Neural cell (in vitro differentiated cells): ENCODE measurements at regions not wholly inside any gene's neighbourhood (a gene's known extent, or its start where the extent isn't known, plus 50 kb on each side); places are given as distances from the start of the nearest gene placed in this dataset.

ENCODE experiments used
- H2AFZ ChIP-seq: fragments of 200-600, 300-800 bp; sonication (generic), shearing (Covaris generic); 2 replicates; pipeline ENCODE4 v1.6.0; 2014; ENCODE audit warnings: low read depth, mild to moderate bottlenecking, antibody characterized with exemption, low read length, moderate library complexity
- H3F3A ChIP-seq: fragments of 200-600 bp; shearing (Covaris generic); 2 replicates; pipeline ENCODE4 v1.6.1; 2016; ENCODE audit warnings: mild to moderate bottlenecking, moderate library complexity, mixed read lengths, antibody characterized with exemption, low read length; ENCODE audit not compliant: insufficient read depth, poor library complexity, severe bottlenecking
- H3K27ac ChIP-seq: fragments of 200-600, 300-800 bp; sonication (generic), shearing (Covaris generic); 2 replicates; pipeline ENCODE4 v1.5.1; 2014; ENCODE audit warnings: mild to moderate bottlenecking, low read length, moderate library complexity
- H3K27me3 ChIP-seq: fragments of 300-800, 200-600 bp; sonication (generic), shearing (Covaris generic); 2 replicates; pipeline ENCODE4 v1.6.0; 2014; ENCODE audit warnings: mild to moderate bottlenecking, low read depth, low read length, moderate library complexity; ENCODE audit not compliant: insufficient read depth
- H3K36me3 ChIP-seq: fragments of 300-800, 200-600 bp; sonication (generic), shearing (Covaris generic); 2 replicates; pipeline ENCODE4 v1.5.1; 2014; ENCODE audit warnings: mild to moderate bottlenecking, antibody characterized with exemption, low read length, moderate library complexity; ENCODE audit not compliant: insufficient read depth
- H3K4me2 ChIP-seq: fragments of 300-800, 200-600 bp; sonication (generic), shearing (Covaris generic); 2 replicates; pipeline ENCODE4 v1.6.0; 2014; ENCODE audit warnings: mild to moderate bottlenecking, low read length
- H3K4me3 ChIP-seq: fragments of 300-800, 200-600 bp; sonication (generic), shearing (Covaris generic); 2 replicates; pipeline ENCODE4 v1.5.1; 2014; ENCODE audit warnings: mild to moderate bottlenecking, low read length, moderate library complexity
- H3K79me2 ChIP-seq: fragments of 200-600 bp; shearing (Covaris generic); replicated peaks from 2 replicates; pipeline ENCODE4 v1.6.0; 2014; ENCODE audit warnings: mild to moderate bottlenecking, low read length, moderate library complexity; ENCODE audit not compliant: insufficient read depth
- H3K9ac ChIP-seq: fragments of 300-800, 200-600 bp; sonication (generic), shearing (Covaris generic); 2 replicates; pipeline ENCODE4 v1.6.1; 2016; ENCODE audit warnings: mild to moderate bottlenecking, low read length, mixed read lengths
- H3K9me2 ChIP-seq: fragments of 200-600 bp; shearing (Covaris generic); 2 replicates; pipeline ENCODE4 v1.6.1; 2016; ENCODE audit warnings: mild to moderate bottlenecking, low read length, mixed read lengths; ENCODE audit not compliant: insufficient read depth
- H3K9me3 ChIP-seq: fragments of 200-600, 300-800 bp; sonication (generic), shearing (Covaris generic); 2 replicates; pipeline ENCODE4 v1.6.1; 2016; ENCODE audit warnings: mild to moderate bottlenecking, mixed run types, low read length, moderate library complexity, mixed read lengths
- H4K20me1 ChIP-seq: fragments of 200-600 bp; shearing (Covaris generic); 2 replicates; pipeline ENCODE4 v1.6.1; 2016; ENCODE audit warnings: mild to moderate bottlenecking, mixed run types; ENCODE audit not compliant: insufficient read depth
- EP300 ChIP-seq: fragments of 450-650 bp; conservative IDR thresholded peaks from 2 replicates; pipeline ENCODE4 v1.6.1; 2014; ENCODE audit warnings: antibody characterized with exemption, mild to moderate bottlenecking, moderate library complexity; ENCODE audit not compliant: poor library complexity, severe bottlenecking
- EZH2 ChIP-seq: fragments of 200-600, 300-800 bp; shearing (Covaris generic), sonication (generic); IDR thresholded peaks from 2 replicates; pipeline ENCODE4 v1.6.1; 2014; ENCODE audit warnings: antibody characterized with exemption, low read length, borderline replicate concordance, mild to moderate bottlenecking; ENCODE audit not compliant: insufficient read depth, poor library complexity, severe bottlenecking
- MXI1 ChIP-seq: fragments of 450-650 bp; conservative IDR thresholded peaks from 2 replicates; pipeline ENCODE4 v1.6.1; 2014; ENCODE audit warnings: antibody characterized with exemption, mild to moderate bottlenecking; ENCODE audit not compliant: poor library complexity, severe bottlenecking
- POLR2AphosphoS5 ChIP-seq: IDR thresholded peaks from 2 replicates; pipeline ENCODE4 v1.6.1; 2012
- RAD21 ChIP-seq: fragments of 450-650 bp; conservative IDR thresholded peaks from 2 replicates; pipeline ENCODE4 v1.6.1; 2014; ENCODE audit warnings: antibody characterized with exemption, mild to moderate bottlenecking, moderate library complexity
- SMC3 ChIP-seq: fragments of 450-650 bp; conservative IDR thresholded peaks from 2 replicates; pipeline ENCODE4 v1.6.1; 2014; ENCODE audit warnings: antibody characterized with exemption, mild to moderate bottlenecking, moderate library complexity; ENCODE audit not compliant: poor library complexity
- TAF1 ChIP-seq: IDR thresholded peaks from 2 replicates; pipeline ENCODE4 v1.6.1; 2012; ENCODE audit warnings: low read depth
- TF ChIP-seq, protein P1 (sequence below): fragments of 450-650 bp; IDR thresholded peaks from 2 replicates; pipeline ENCODE4 v1.5.1; 2014; ENCODE audit warnings: antibody characterized with exemption, mild to moderate bottlenecking, moderate library complexity; ENCODE audit not compliant: poor library complexity, severe bottlenecking
- TF ChIP-seq, protein P2 (sequence below): IDR thresholded peaks from 2 replicates; pipeline ENCODE4 v1.6.1; 2012; ENCODE audit warnings: borderline replicate concordance

DNA sequence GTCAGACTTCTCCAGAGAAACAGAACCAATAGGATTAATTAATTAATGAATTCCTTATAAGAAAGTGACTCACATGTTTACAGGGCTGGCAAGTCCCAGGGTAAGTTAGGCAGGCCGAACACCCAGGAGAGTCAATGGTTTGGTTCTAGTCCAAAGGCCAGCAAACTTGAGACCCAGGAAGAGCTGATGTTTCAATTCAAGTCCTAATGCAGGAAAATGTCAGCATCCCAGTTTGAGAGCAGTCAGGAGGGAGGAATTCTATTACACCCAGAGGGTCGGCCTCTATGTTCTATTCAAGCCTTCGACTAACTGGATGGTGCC lies 466.0 kb downstream of the INSC start:
- Histone ChIP-seq H3K27me3 (no peaks in the 10 kb centered on the region), H2AFZ (no peak overlapping the region), H4K20me1 (no peaks in the 10 kb centered on the region), H3K9ac (no peak overlapping the region), H3K9me3 (no peaks in the 10 kb centered on the region), H3K36me3 (no peaks in the 10 kb centered on the region), H3K27ac (no peak overlapping the region), H3K9me2 (no peaks in the 10 kb centered on the region), H3K79me2 (no peaks in the 10 kb centered on the region), H3K4me3 (no peak overlapping the region), H3F3A (no peaks in the 10 kb centered on the region), H3K4me2 (no peak overlapping the region)
- TF ChIP-seq TAF1 (no peak), EP300 (no peak), RAD21 (no peak), POLR2AphosphoS5 (no peak)

DNA sequence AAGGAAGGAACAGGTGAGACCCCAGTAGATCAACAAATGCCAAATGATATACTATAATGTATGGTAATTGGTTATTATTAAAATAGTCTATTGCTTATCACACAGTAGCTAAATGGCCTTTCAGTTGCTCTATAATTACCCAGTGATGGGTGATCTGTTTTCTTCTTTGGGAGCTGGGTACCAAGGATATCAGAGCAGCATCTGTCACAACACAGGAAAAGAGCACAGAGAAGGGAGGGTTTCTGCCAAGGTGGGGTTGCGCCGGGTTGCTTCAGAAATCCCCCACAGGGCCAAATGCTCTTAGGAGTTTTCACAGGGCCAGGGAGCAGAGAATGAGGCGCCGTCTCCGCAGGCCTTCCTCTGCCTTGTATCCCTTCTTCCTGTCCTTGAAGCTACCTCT lies 469.4 kb downstream of the INSC start:
- Histone ChIP-seq H3K9me3 (no peaks in the 10 kb centered on the region), H3K4me2 (no peak overlapping the region), H2AFZ (no peak overlapping the region), H3K4me3 (no peak overlapping the region), H3K27me3 (no peaks in the 10 kb centered on the region), H3K9ac (no peak overlapping the region), H3K9me2 (no peaks in the 10 kb centered on the region), H4K20me1 (no peaks in the 10 kb centered on the region), H3K27ac (no peak overlapping the region), H3K36me3 (no peaks in the 10 kb centered on the region), H3F3A (no peaks in the 10 kb centered on the region), H3K79me2 (no peaks in the 10 kb centered on the region)
- no peak for TF ChIP-seq EP300
- no peak for TF ChIP-seq TAF1
- TF ChIP-seq SMC3 = no peak
- no peak for TF ChIP-seq MXI1
- TF ChIP-seq, protein P1, sequence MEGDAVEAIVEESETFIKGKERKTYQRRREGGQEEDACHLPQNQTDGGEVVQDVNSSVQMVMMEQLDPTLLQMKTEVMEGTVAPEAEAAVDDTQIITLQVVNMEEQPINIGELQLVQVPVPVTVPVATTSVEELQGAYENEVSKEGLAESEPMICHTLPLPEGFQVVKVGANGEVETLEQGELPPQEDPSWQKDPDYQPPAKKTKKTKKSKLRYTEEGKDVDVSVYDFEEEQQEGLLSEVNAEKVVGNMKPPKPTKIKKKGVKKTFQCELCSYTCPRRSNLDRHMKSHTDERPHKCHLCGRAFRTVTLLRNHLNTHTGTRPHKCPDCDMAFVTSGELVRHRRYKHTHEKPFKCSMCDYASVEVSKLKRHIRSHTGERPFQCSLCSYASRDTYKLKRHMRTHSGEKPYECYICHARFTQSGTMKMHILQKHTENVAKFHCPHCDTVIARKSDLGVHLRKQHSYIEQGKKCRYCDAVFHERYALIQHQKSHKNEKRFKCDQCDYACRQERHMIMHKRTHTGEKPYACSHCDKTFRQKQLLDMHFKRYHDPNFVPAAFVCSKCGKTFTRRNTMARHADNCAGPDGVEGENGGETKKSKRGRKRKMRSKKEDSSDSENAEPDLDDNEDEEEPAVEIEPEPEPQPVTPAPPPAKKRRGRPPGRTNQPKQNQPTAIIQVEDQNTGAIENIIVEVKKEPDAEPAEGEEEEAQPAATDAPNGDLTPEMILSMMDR = no peak
- no peak for TF ChIP-seq RAD21
- TF ChIP-seq POLR2AphosphoS5 = no peak
- TF ChIP-seq, protein P2, sequence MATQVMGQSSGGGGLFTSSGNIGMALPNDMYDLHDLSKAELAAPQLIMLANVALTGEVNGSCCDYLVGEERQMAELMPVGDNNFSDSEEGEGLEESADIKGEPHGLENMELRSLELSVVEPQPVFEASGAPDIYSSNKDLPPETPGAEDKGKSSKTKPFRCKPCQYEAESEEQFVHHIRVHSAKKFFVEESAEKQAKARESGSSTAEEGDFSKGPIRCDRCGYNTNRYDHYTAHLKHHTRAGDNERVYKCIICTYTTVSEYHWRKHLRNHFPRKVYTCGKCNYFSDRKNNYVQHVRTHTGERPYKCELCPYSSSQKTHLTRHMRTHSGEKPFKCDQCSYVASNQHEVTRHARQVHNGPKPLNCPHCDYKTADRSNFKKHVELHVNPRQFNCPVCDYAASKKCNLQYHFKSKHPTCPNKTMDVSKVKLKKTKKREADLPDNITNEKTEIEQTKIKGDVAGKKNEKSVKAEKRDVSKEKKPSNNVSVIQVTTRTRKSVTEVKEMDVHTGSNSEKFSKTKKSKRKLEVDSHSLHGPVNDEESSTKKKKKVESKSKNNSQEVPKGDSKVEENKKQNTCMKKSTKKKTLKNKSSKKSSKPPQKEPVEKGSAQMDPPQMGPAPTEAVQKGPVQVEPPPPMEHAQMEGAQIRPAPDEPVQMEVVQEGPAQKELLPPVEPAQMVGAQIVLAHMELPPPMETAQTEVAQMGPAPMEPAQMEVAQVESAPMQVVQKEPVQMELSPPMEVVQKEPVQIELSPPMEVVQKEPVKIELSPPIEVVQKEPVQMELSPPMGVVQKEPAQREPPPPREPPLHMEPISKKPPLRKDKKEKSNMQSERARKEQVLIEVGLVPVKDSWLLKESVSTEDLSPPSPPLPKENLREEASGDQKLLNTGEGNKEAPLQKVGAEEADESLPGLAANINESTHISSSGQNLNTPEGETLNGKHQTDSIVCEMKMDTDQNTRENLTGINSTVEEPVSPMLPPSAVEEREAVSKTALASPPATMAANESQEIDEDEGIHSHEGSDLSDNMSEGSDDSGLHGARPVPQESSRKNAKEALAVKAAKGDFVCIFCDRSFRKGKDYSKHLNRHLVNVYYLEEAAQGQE = no peak
- TF ChIP-seq EZH2 = no peak
